MCF 10A (cell line): ENCODE measurements at regions not wholly inside any gene's neighbourhood (a gene's known extent, or its start where the extent isn't known, plus 50 kb on each side); places are given as distances from the start of the nearest gene placed in this dataset.
A peak's percentile ranks its signal among the peaks of the same experiment; 100 is the strongest.
"Not testable (repeated sequence)": the region's sequence is repeated elsewhere in the genome, so short reads cannot be mapped to it uniquely, and the experiment has no call there.

Experiments
- BruUV-seq: library from RNA; stranded (reverse); fragments of 400-500 nt; replicated peaks from 2 replicates; lab custom pipeline; 2021; lab: Mats Ljungman, UMichigan
- CTCF ChIA-PET: fragments of 300-600 bp; sonication (Branson Sonifier 250); formaldehyde crosslinking; extraction: SDS; loops from one replicate; lab custom pipeline; 2021; ENCODE audit warnings: antibody characterized with exemption, inconsistent platforms; lab: Yijun Ruan, JAX
- POLR2A ChIA-PET: fragments of 300-600, 350-650 bp; sonication (Branson Sonifier 250); formaldehyde crosslinking; extraction: SDS; loops from one replicate; lab custom pipeline; 2020; ENCODE audit warnings: antibody characterized with exemption, inconsistent platforms; lab: Yijun Ruan, JAX
- DNase-seq: peaks from one replicate; pipeline ENCODE4 v3.0.0-alpha.2; 2018; ENCODE audit not compliant: unreplicated experiment
- H3K27ac Mint-ChIP-seq: one replicate; pipeline ENCODE4 v1.8.0; 2022; ENCODE audit warnings: mild to moderate bottlenecking, low read depth, mixed read lengths; ENCODE audit not compliant: unreplicated experiment
- H3K27me3 Mint-ChIP-seq: one replicate; pipeline ENCODE4 v1.8.0; 2022; ENCODE audit warnings: mixed read lengths; ENCODE audit not compliant: insufficient read depth, unreplicated experiment
- H3K36me3 Mint-ChIP-seq: one replicate; pipeline ENCODE4 v1.8.0; 2022; ENCODE audit warnings: mild to moderate bottlenecking, moderate library complexity, mixed read lengths; ENCODE audit not compliant: insufficient read depth, unreplicated experiment
- H3K4me1 Mint-ChIP-seq: one replicate; pipeline ENCODE4 v1.8.0; 2022; ENCODE audit warnings: mixed read lengths; ENCODE audit not compliant: insufficient read depth, unreplicated experiment
- H3K4me3 Mint-ChIP-seq: one replicate; pipeline ENCODE4 v1.8.0; 2022; ENCODE audit warnings: mild to moderate bottlenecking, moderate library complexity, mixed read lengths; ENCODE audit not compliant: unreplicated experiment
- H3K9me3 Mint-ChIP-seq: one replicate; pipeline ENCODE4 v1.8.0; 2022; ENCODE audit warnings: mixed read lengths; ENCODE audit not compliant: unreplicated experiment
- intact Hi-C: fragments of 100-400 bp; cut with micrococcal nuclease; formaldehyde crosslinking; loops from 2 replicates; pipeline ENCODE4 v1.14.1; 2022
- TF ChIP-seq, protein P1 (sequence below): fragments of 200-600 bp; IDR thresholded peaks from one replicate; pipeline ENCODE4 v1.8.0; 2022; ENCODE audit warnings: antibody characterized with exemption, mild to moderate bottlenecking; ENCODE audit not compliant: unreplicated experiment

DNA sequence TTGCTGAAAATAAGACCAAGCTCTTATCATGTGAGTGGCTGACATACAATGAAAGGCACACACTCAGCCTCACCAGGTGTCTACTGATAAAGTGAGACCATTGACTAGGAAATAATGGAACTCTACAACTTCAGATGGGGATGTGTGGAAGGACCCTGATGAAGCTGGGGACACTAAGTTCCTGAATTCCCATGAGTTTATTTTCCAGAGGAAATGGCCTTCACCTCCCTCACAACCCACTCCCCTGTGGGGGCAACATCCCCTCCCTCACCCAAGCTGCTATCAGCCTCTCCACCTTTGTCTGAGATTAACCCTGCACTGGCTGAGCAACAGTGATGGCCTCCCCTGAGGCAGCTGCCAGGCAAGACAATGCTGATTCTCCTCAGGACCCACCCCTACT, 55.2 kb upstream of the SMARCAD1 start:
- Mint-ChIP-seq H3K27me3 (no peaks in the 10 kb centered on the region), H3K36me3 (no peaks in the 10 kb centered on the region), H3K9me3 (no peaks in the 10 kb centered on the region), H3K27ac (no peak overlapping the region), H3K4me3 (no peak overlapping the region), H3K4me1 (no peaks in the 10 kb centered on the region)
- TF ChIP-seq, protein P1, sequence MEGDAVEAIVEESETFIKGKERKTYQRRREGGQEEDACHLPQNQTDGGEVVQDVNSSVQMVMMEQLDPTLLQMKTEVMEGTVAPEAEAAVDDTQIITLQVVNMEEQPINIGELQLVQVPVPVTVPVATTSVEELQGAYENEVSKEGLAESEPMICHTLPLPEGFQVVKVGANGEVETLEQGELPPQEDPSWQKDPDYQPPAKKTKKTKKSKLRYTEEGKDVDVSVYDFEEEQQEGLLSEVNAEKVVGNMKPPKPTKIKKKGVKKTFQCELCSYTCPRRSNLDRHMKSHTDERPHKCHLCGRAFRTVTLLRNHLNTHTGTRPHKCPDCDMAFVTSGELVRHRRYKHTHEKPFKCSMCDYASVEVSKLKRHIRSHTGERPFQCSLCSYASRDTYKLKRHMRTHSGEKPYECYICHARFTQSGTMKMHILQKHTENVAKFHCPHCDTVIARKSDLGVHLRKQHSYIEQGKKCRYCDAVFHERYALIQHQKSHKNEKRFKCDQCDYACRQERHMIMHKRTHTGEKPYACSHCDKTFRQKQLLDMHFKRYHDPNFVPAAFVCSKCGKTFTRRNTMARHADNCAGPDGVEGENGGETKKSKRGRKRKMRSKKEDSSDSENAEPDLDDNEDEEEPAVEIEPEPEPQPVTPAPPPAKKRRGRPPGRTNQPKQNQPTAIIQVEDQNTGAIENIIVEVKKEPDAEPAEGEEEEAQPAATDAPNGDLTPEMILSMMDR, result no peak
- BruUV-seq, result no TSS peak
- intact Hi-C loops, result no loop called here
- POLR2A ChIA-PET, result no interaction called here
- CTCF ChIA-PET, result no interaction called here
- no peak for DNase-seq

DNA sequence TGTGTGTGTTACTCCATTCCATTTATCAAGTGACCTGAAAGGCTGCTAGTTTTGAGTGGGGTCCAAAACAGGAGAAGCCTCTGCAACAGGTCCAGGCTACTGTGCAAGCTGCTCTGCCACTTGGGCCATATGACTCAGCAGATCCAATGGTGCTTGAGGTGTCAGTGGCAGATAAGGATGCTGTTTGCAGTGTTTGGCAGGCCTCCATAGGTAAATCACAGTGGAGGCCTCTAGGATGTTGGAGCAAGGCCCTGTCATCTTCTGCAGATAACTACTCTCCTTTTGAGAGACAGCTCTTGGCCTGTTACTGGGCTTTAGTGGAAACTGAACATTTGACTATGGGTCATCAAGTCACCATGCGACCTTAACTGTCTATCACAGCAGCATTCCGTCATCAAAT, 52.3 kb upstream of the SMARCAD1 start:
- DNase-seq, result peak; percentile 54
- not testable (repeated sequence) for H3K9me3 Mint-ChIP-seq, H3K4me1 Mint-ChIP-seq

DNA sequence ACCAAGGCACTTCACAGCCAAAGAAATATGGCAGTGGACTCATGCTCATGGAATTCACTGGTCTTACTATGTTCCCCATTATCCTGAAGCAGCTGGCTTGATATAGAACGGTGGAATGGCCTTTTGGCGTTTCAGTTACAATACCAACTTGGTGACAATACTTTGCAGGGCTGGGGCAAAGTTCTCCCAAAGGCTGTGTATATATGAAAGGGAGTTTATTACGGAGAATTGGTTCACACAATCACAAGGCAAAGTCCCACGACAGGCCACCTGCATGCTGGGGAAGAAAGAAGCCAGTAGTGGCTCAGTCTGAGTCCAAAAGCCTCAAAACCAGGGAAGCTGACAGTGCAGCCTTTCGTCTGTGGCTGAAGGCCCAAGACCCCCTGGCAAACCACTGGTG, 50.8 kb upstream of the SMARCAD1 start:
- H3K27me3 Mint-ChIP-seq, result no peaks in the 10 kb centered on the region
- no peak for DNase-seq
- no peaks in the 10 kb centered on the region for H3K4me1 Mint-ChIP-seq
- TF ChIP-seq, protein P1, result no peak
- CTCF ChIA-PET, result no interaction called here
- no peak overlapping the region for H3K4me3 Mint-ChIP-seq
- no peak overlapping the region for H3K27ac Mint-ChIP-seq
- POLR2A ChIA-PET, result no interaction called here
- no peaks in the 10 kb centered on the region for H3K9me3 Mint-ChIP-seq
- BruUV-seq, result no TSS peak
- H3K36me3 Mint-ChIP-seq, result peaks cover 3% of the 10 kb centered on the region
- intact Hi-C loops, result no loop called here

More for the DNA sequence above, 52.3 kb upstream of the SMARCAD1 start:
- BruUV-seq, H3K4me3 Mint-ChIP-seq, H3K27me3 Mint-ChIP-seq, intact Hi-C loops, H3K27ac Mint-ChIP-seq, CTCF ChIA-PET, H3K36me3 Mint-ChIP-seq: not testable (repeated sequence)
- POLR2A ChIA-PET, result interaction anchor here (0.6 kb wide), 1 partner anchor 37 kb away, joined by 3 read pairs; no protein-coding TSS in a partner anchor
